Sigmoid colon (tissue), 3 donors: ENCODE measurements at regions not wholly inside any gene's neighbourhood (a gene's known extent, or its start where the extent isn't known, plus 50 kb on each side); places are given as distances from the start of the nearest gene placed in this dataset.

ENCODE experiments used
- POLR2A ChIP-seq, 2 donors: fragments of 450-650 bp; IDR thresholded peaks; one replicate each; pipeline ENCODE4 v1.6.1; 2016; ENCODE audit warnings: antibody characterized with exemption in 2 of 2, mild to moderate bottlenecking in 2 of 2, moderate library complexity in 2 of 2
- TF ChIP-seq, protein P1 (sequence below), 4 experiments: fragments of 450-650 bp in 3 of 4; fragments of 200-600 bp in 1 of 4; IDR thresholded peaks; one replicate each; pipeline ENCODE4 v1.5.1; 2016 to 2019; ENCODE audit warnings: antibody characterized with exemption in 4 of 4, mild to moderate bottlenecking in 3 of 4, moderate library complexity in 2 of 4

DNA sequence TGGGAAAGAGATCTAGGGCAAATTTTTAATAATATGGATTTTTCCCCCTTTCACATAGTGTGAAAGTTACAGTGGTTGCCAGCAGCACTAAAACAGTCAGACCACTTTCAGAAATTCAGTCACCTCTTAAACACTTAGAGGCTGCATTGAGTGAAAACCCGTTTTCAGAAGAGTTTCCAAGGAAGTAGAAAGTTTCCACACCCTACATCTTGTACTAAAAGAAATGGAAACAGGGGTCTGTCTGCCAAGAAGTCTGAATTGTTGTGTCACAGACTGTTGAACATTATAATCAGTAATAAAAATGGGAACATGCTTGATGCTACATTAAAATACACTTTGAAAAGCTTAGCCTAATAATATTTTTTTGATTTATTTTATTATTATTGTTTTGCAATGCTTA, 278.9 kb upstream of the KCNJ16 start:
- TF ChIP-seq, protein P1, sequence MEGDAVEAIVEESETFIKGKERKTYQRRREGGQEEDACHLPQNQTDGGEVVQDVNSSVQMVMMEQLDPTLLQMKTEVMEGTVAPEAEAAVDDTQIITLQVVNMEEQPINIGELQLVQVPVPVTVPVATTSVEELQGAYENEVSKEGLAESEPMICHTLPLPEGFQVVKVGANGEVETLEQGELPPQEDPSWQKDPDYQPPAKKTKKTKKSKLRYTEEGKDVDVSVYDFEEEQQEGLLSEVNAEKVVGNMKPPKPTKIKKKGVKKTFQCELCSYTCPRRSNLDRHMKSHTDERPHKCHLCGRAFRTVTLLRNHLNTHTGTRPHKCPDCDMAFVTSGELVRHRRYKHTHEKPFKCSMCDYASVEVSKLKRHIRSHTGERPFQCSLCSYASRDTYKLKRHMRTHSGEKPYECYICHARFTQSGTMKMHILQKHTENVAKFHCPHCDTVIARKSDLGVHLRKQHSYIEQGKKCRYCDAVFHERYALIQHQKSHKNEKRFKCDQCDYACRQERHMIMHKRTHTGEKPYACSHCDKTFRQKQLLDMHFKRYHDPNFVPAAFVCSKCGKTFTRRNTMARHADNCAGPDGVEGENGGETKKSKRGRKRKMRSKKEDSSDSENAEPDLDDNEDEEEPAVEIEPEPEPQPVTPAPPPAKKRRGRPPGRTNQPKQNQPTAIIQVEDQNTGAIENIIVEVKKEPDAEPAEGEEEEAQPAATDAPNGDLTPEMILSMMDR (IDR thresholded peaks at IDR 0.05): no peak
- TF ChIP-seq POLR2A (IDR thresholded peaks at IDR 0.05): no peak
